ENCODE measurements at regions not wholly inside any gene's neighbourhood (a gene's known extent, or its start where the extent isn't known, plus 50 kb on each side); places are given as distances from the start of the nearest gene placed in this dataset.

GRCh38 chr14:71588576-71589215, 343.5 kb upstream of the RGS6 start:
- no peak for DNase-seq

GRCh38 chr14:71589609-71590008, 342.6 kb upstream of the RGS6 start:
- DNase-seq: no peak

GRCh38 chr14:71590131-71590530, 342.1 kb upstream of the RGS6 start:
- no peak for DNase-seq

- no peak for DNase-seq
Measured at GRCh38 chr14:71591231-71591630, 341.0 kb upstream of the RGS6 start.

- DNase-seq: no peak
Measured at GRCh38 chr14:71591929-71592328, 340.3 kb upstream of the RGS6 start.

GRCh38 chr14:71592361-71592760, 339.9 kb upstream of the RGS6 start:
- DNase-seq: no peak

GRCh38 chr14:71593966-71594365, 338.3 kb upstream of the RGS6 start:
- no peak for DNase-seq

GRCh38 chr14:71594821-71595220, 337.4 kb upstream of the RGS6 start:
- no peak for DNase-seq

- DNase-seq: no peak
Measured at GRCh38 chr14:71595441-71595840, 336.8 kb upstream of the RGS6 start.

GRCh38 chr14:71597287-71597920, 334.8 kb upstream of the RGS6 start:
- no peak for DNase-seq

GRCh38 chr14:71597955-71598660, 334.1 kb upstream of the RGS6 start:
- no peak for DNase-seq

GRCh38 chr14:71600309-71600708, 331.9 kb upstream of the RGS6 start:
- no peak for DNase-seq

- DNase-seq: no peak
Measured at GRCh38 chr14:71602524-71602923, 329.7 kb upstream of the RGS6 start.

GRCh38 chr14:71604231-71604630, 328.0 kb upstream of the RGS6 start:
- DNase-seq: no peak

GRCh38 chr14:71606064-71606463, 326.2 kb upstream of the RGS6 start:
- DNase-seq: no peak

GRCh38 chr14:71606575-71606974, 325.7 kb upstream of the RGS6 start:
- DNase-seq: no peak

GRCh38 chr14:71607056-71607455, 325.2 kb upstream of the RGS6 start:
- DNase-seq: no peak

- DNase-seq: no peak
Measured at GRCh38 chr14:71610149-71610548, 322.1 kb upstream of the RGS6 start.

GRCh38 chr14:71610797-71611196, 321.4 kb upstream of the RGS6 start:
- peak; percentile 15 to 29 for DNase-seq

- DNase-seq: no peak
Measured at GRCh38 chr14:71613168-71613567, 319.1 kb upstream of the RGS6 start.

- no peak for DNase-seq
Measured at GRCh38 chr14:71616013-71616412, 316.2 kb upstream of the RGS6 start.

GRCh38 chr14:71618047-71618446, 314.2 kb upstream of the RGS6 start:
- DNase-seq: no peak

GRCh38 chr14:71618716-71619115, 313.5 kb upstream of the RGS6 start:
- no peak for DNase-seq

- DNase-seq: no peak
Measured at GRCh38 chr14:71619472-71619871, 312.8 kb upstream of the RGS6 start.
